Lower leg skin (tissue), 4 donors: ENCODE measurements at regions not wholly inside any gene's neighbourhood (a gene's known extent, or its start where the extent isn't known, plus 50 kb on each side); places are given as distances from the start of the nearest gene placed in this dataset.
"Not testable (repeated sequence)": the region's sequence is repeated elsewhere in the genome, so short reads cannot be mapped to it uniquely, and the experiment has no call there.

ENCODE experiments used
- DNase-seq, 2 donors: peaks; one replicate each; pipeline ENCODE4 v3.0.0-alpha.2; 2019; ENCODE audit warnings: low spot score in 2 of 2
- H3K4me3 ChIP-seq: fragments of 200-600 bp; sonication (generic); 2 replicates; pipeline ENCODE4 v1.5.1; 2017; ENCODE audit warnings: mild to moderate bottlenecking, low read depth; ENCODE audit not compliant: poor library complexity, severe bottlenecking
- CTCF ChIP-seq, 3 donors: fragments of 450-650 bp; IDR thresholded peaks; one replicate each; pipeline ENCODE4 v1.5.1; 2016; ENCODE audit warnings: antibody characterized with exemption in 3 of 3, mild to moderate bottlenecking in 3 of 3, moderate library complexity in 2 of 3
- POLR2A ChIP-seq, 2 donors: fragments of 450-650 bp; IDR thresholded peaks; one replicate each; pipeline ENCODE4 v1.6.1; 2016 to 2017; ENCODE audit warnings: antibody characterized with exemption in 2 of 2, mild to moderate bottlenecking in 1 of 2, moderate library complexity in 1 of 2
- WGBS, 2 donors: methylation state at CpG; one replicate each; pipeline ENCODE4 v1.1.5; 2018; 5-methylcytosine and 5-hydroxymethylcytosine counted together
- intact Hi-C: fragments of 100-400 bp; cut with DNase I; formaldehyde crosslinking; loops from one replicate; pipeline ENCODE4 v1.15.0; 2023; ENCODE audit warnings: low total_unique reads

GRCh38 chr12:63445224-63445880 lies 222.9 kb downstream of the DPY19L2 start:
- intact Hi-C loops = no loop called here
- WGBS, 2 donors = 67 to 69% methylated on average over 3 of the region's 3 CpGs
- no peak overlapping the region for H3K4me3 ChIP-seq
- no peak for TF ChIP-seq CTCF (IDR thresholded peaks at IDR 0.05)
- TF ChIP-seq POLR2A (IDR thresholded peaks at IDR 0.05) = no peak
- no peak for DNase-seq

- no peak overlapping the region for H3K4me3 ChIP-seq
- intact Hi-C loops = no loop called here
- TF ChIP-seq POLR2A (IDR thresholded peaks at IDR 0.05) (no peak), CTCF (IDR thresholded peaks at IDR 0.05) (no peak)
- WGBS, 2 donors = 48% methylated on average over 5 of the region's 5 CpGs
- DNase-seq = no peak
Observed at GRCh38 chr12:63440048-63440447, 228.2 kb downstream of the DPY19L2 start.

GRCh38 chr12:63434384-63434783 lies 233.9 kb downstream of the DPY19L2 start:
- intact Hi-C loops, H3K4me3 ChIP-seq, DNase-seq: not testable (repeated sequence)
- 93 to 94% methylated on average over 11 of the region's 11 CpGs for WGBS, 2 donors

- intact Hi-C loops, DNase-seq, H3K4me3 ChIP-seq: not testable (repeated sequence)
Observed at GRCh38 chr12:63427969-63428368, 240.3 kb downstream of the DPY19L2 start.

GRCh38 chr12:63427029-63427428 lies 241.3 kb downstream of the DPY19L2 start:
- 76 to 80% methylated on average over 2 of the region's 2 CpGs for WGBS, 2 donors
- DNase-seq, H3K4me3 ChIP-seq, intact Hi-C loops: not testable (repeated sequence)

GRCh38 chr12:63424671-63425070 lies 243.6 kb downstream of the DPY19L2 start:
- no peak overlapping the region for H3K4me3 ChIP-seq
- 61 to 68% methylated on average over 3 of the region's 3 CpGs for WGBS, 2 donors
- intact Hi-C loops = no loop called here
- TF ChIP-seq POLR2A (IDR thresholded peaks at IDR 0.05) (no peak), CTCF (IDR thresholded peaks at IDR 0.05) (no peak)
- DNase-seq = no peak

GRCh38 chr12:63423839-63424238 lies 244.5 kb downstream of the DPY19L2 start:
- WGBS, 2 donors = 84 to 88% methylated on average over 4 of the region's 4 CpGs
- no peak overlapping the region for H3K4me3 ChIP-seq
- intact Hi-C loops = no loop called here
- no peak for TF ChIP-seq CTCF (IDR thresholded peaks at IDR 0.05)
- TF ChIP-seq POLR2A (IDR thresholded peaks at IDR 0.05) = no peak
- DNase-seq = no peak
